Heart left ventricle (tissue), 13 donors: ENCODE measurements at regions not wholly inside any gene's neighbourhood (a gene's known extent, or its start where the extent isn't known, plus 50 kb on each side); places are given as distances from the start of the nearest gene placed in this dataset.

ENCODE experiments used
- CTCF ChIP-seq, 12 donors: fragments of 200-600 bp; sonication (generic) in 4 of 12; IDR thresholded peaks; one replicate each; pipeline versions ENCODE4 v1.5.0 to v1.8.0; 2018 to 2022; ENCODE audit warnings: antibody characterized with exemption in 12 of 12, mild to moderate bottlenecking in 5 of 12
- POLR2A ChIP-seq, 2 donors: fragments of 450-650 bp; IDR thresholded peaks; one replicate each; pipeline ENCODE4 v1.6.1; 2017; ENCODE audit warnings: antibody characterized with exemption in 2 of 2, mild to moderate bottlenecking in 2 of 2, moderate library complexity in 2 of 2
- donor health status: ischemic (EF 13 %, LVEDD 7.1; RV severe dilation, severe dysfunction).
- donor health status: DM: no; HTN: yes; CAD: no.
- donor health status: DM: no; HTN: no; CAD: no.
- donor health status: ischemic (EF 25% LVEDD 6.9; RV normal size, moderate dysfunction).
- donor health status: ischemic (EF 25% LVEDD 5.7; RV mildly dilated, moderate dysfunction).
- donor health status: ischemic (EF 35%, LVEDD 5.7; RV mildly dilated, moderate dysfunction).
- donor health status: nonischemic (EF 11% LVEDD 7.7; RV severe dilation, severe dysfunction).
- donor health status: DM: yes; HTN: yes; CAD: no.
- donor health status: PGD.
- donor health status: ischemic (EF 29% LVEDD 5.4; RV normal size, mild dysfunction).
- donor health status: nonischemic (EF 23%, LVEDD 6.1; RV moderate dilation, normal function).

GRCh38 chr3:187924651-187925050 lies 179.4 kb upstream of the BCL6 start:
- TF ChIP-seq CTCF (IDR thresholded peaks at IDR 0.05) (no peak), POLR2A (IDR thresholded peaks at IDR 0.05) (no peak)
